GM23248 (cell line): ENCODE measurements at regions not wholly inside any gene's neighbourhood (a gene's known extent, or its start where the extent isn't known, plus 50 kb on each side); places are given as distances from the start of the nearest gene placed in this dataset.

Experiments
- EZH2 ChIP-seq: fragments of 200-600 bp; sonication (generic); IDR thresholded peaks from 2 replicates; pipeline ENCODE4 v1.6.1; 2018; ENCODE audit warnings: antibody characterized with exemption, mild to moderate bottlenecking; ENCODE audit not compliant: insufficient read depth, poor library complexity, severe bottlenecking
- EZH2phosphoT487 ChIP-seq: fragments of 200-600 bp; sonication (generic); IDR thresholded peaks from 2 replicates; pipeline ENCODE4 v1.6.1; 2018; ENCODE audit warnings: antibody characterized with exemption, moderate library complexity, mild to moderate bottlenecking, low read depth; ENCODE audit not compliant: insufficient read depth

DNA sequence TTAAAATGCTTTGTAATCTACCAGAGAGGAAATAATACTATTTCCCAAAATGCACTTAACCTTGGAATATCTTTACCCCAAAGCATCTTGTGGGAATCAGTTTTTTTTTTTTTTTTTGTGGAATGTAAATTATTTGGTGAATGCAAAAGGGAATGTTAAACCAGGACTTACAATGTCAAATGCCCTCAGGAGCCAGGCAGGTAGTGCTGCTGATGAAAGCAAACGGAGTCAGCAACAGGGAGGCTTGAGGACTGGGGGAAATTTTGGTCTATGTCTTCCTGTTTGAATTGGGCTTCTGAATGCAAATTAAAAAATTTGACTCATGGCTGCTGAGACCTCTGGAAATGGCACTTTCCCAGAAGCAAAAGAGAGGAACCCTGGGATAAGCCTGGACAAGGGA, 96.5 kb upstream of the NLRP1 start:
- TF ChIP-seq EZH2 = no peak
- TF ChIP-seq EZH2phosphoT487 = no peak
